GM18511 (cell line): ENCODE measurements at regions not wholly inside any gene's neighbourhood (a gene's known extent, or its start where the extent isn't known, plus 50 kb on each side); places are given as distances from the start of the nearest gene placed in this dataset.
A peak's percentile ranks its signal among the peaks of the same experiment; 100 is the strongest.

ENCODE experiments used
- ATAC-seq: cut with Tn5 transposase; IDR thresholded peaks from one replicate; pipeline ENCODE4 v1.9.1; 2021; ENCODE audit warnings: mild to moderate bottlenecking, moderate library complexity; ENCODE audit not compliant: unreplicated experiment

DNA sequence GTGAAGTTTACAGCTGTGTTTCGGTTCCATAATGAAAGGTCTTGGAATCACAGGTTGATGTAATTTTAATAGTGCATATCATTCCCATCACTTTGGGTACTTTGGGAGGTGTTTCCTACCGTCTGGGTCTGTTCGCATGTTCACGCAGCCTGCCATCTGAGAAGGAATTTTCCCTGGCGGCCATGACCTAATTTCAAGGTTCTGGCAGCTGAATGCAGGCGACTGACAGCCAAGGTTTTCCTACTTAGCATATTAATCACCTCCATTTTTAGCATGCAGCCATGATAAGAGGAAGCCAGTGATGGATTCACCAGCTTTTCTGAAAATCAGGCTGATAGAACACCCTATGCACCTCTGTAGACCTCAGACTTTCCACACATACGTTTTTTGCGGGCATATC is 319.1 kb upstream of the TMEM229A start:
- no peak for ATAC-seq

DNA sequence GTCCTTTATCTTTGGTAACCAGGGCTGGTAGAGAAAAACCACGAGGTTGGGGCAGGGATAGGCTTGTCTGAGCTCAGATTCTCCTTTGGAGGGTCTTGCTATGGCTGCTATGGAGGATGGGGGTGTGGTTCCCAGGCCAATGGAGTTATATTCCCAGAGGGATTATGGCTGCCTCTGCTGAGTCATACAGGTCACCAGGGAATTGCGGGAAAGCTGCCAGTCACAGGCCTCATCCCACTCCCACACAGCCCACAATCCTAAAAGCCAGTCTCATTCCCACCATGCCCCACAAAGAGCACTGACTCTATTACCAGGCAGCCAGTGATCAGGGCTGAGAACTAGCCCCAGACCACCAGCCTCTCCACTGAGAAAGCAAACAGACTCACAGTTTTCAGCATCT is 316.6 kb upstream of the TMEM229A start:
- no peak for ATAC-seq

DNA sequence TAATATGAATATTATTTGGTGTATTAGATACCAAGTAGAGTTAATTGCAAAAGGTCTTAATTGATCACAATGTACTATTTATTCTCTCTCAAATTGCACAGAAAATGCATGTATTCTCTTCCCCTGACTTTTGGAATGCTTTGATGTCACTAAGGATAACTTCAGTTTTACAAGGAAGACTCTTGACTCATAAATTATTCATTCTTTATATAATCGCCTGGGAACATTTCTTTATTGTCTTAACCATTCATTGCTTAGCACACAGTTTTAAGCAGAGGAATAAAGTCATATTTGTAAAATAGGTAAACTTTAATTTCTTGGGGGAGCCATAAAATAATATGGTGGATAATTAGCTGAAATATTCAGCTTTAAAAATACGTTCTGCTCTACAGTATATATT is 306.0 kb upstream of the TMEM229A start:
- no peak for ATAC-seq

DNA sequence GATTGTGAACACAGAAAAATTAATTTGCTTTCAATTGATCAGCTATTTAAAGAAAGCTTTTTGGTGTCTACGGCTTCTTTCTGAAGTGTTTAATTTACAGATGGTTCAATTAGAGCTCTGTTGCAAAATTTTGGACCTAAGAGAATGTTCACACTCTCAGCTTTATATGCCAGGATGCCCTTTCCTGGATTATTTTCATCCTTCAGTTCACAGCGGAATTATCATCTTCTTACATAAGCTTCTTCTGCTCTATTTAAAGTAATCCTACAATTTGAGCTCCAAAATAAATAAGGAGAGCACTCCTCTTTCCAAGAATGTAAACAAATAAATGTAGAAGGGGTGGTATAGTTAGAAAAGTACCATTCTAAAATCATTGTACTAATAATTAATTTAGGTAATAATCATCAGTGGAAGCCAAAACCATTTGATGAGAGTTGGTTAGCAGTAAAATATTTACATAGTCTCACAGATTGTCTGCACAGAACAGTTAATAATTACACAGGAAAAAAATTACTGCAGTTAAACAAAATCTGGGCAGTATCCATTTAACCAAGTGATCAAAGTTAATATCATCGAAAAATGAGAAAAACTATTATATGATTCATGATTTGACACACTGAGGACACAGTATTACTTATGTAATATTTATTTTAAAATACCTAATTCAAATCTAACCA is 298.0 kb upstream of the TMEM229A start:
- ATAC-seq: no peak

DNA sequence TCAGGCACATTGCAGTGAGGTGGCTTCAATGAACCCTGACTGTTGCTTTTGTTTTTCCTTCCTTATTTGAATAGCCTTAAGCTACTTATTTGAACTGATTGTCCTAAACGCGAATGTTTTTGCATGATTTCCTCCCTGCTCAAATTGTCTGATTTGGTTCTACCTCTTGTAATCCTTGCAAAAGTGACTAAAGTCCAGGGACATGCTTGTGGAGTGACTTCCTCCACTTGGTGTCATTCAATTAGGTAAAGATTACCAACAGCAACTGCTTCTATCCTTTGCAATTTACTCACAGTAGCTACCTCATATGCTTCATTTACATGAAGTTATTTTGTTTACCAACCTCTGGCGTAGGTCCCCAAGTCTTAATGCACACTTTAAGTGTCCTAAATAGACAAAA is 295.9 kb upstream of the TMEM229A start:
- ATAC-seq: no peak

DNA sequence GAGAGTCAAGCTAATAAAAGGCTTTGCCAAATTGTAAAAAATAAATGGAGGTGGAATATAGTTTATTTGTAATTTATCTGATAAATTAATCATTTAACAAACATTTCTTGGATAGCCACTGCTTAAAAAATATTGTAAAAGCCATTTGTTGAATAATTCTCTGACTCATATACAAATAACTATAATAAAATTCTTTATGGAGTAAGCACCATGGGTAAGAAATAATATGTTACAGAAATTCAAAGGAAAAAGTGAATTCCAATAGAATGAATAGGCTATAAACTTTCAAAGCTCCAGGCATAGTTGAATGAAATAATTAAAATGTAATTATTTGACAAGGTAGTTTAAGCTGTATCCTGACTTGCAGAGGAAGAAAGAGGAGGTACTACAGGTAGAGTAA is 291.4 kb upstream of the TMEM229A start:
- ATAC-seq: no peak

DNA sequence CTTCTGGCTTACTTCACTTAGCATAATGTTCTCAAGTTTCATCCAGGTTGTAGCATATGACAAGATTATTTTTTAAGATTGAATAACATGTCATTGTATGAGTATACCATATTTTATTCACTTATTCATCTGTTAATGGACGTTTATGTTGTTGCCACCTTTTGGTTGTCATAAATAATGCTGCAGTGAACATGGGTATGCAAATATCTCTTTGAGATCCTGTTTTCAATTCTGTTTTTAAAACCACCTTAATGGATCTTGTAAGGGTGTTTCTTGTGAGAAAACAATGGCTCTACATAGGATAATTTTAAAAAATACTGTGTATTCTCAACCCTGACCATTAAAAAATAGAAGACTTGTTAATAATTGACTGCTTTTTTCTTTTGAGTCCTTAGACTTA is 290.7 kb upstream of the TMEM229A start:
- ATAC-seq: no peak

DNA sequence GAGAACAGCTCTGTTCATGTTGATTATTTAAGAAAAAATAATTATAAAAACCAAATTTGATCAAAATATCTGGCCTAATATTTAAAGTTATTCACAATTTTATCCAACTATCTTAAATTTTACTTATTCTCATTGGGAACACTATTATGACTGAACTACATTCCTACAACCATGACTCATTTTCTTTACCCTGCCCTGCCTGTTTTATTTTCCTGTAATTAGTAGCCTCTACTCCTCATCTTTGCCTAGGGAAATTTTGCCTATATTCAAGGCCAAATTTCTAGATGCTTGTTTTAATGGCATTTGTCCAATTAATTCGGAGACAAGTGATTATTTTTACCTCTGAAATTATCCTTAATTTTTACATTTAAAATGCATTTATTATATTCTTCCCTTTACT is 289.7 kb upstream of the TMEM229A start:
- no peak for ATAC-seq

DNA sequence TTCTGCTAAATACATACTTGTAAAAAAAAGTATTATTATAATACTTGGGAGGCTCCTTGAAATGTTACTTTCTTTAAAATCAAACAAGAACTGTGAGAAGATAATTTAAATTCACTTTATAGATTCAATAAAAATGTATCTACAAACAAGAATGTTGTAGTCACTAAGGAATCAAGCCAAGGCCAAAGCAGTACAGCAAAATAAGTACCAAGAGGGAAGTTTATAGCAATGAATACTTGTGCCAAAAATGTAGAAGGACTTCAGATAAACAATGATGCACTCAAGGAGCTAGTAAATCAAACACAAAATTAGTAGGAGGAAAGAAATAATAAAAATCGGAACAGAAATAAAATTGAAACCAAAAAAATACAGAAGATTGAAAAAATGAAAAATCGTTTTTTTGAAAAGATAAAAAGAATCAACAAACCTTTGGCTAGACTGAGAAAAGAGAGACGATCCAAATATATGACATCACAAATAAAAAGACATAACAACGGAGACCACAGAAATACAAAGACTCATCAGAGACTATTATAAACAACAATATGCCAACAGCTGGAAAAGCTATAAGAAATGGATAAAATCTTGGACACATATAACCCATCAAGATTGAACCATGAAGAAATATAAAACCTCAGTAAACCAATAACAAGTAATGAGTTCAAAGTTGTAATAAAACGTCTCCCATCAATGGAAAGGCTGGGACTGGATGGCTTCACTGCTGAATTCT is 286.0 kb upstream of the TMEM229A start:
- ATAC-seq: no peak

DNA sequence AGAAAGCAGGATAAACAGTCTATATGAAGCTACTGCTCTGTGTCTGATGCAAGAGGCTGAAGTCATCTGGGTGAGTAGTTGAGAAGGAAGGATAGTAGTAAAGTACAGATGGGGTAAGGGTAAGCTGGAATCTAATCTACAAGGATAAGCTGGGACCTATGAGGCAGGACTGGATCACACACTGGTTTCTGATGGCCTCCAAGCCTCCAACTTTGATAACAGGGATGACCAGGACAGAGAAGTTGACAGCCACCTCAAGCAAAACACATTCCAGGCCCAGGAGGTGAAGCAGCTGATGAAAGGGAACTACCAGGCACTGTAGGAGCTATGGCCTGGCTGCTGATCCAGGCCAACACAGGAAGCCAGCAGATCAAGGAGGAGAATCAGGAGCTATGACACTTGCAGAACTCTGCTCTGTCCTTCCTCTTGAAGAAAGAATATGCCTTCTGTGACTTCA is 278.1 kb upstream of the TMEM229A start:
- ATAC-seq: no peak

DNA sequence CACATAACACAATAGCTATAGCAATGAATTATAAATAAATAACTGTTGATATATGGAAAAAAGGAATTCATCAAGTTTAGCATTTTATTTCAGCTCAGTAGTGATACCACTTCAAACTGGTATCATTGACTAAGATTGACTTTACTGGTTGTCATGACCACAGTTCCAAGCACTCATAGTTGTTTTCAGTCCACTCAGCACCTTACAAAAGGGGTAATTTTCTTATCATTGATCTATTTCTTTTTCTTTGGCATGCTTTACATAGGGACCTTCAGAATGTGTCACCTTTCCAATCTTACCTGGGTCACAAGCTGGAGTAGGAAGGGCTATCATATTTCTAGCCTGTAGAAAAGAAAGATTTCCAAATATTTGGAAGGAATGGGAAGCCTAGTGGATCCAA is 275.5 kb upstream of the TMEM229A start:
- no peak for ATAC-seq

DNA sequence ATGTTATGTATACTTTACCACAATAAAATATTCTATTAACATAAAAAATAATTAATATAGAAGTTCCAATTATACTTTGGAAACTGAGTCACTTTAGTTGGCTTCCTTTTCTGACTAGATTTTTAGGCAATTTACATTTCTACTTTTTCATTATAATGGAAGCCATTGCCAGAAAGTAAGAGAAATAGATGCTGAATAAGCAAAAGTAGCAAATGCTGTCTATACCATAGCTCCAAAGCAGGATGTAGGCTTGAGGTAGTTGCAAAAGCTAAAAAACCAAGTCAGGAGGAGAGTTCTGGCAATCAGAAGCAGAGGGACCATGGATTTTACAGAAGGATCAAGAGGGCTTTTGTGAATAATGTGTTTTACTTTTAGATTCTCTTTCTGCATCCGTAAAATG is 262.4 kb upstream of the TMEM229A start:
- ATAC-seq: no peak

DNA sequence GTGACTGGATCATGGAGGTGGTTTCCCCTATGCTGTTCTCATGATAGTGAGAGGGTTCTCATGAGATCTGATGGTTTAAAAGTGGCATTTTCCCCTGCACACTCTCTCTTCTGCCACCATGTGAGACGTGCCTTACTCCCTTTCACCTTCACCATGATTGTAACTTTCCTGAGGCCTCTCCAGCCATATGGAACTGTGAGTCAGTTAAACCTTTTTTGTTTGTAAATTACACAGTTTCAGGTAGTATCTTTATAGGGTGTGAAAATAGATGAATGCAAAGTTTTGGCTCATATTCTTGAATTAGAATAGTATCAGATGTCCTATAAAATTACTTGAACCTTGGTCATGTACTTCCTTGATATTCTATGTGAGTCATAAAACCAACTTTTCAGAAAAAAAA is 252.1 kb upstream of the TMEM229A start:
- no peak for ATAC-seq

DNA sequence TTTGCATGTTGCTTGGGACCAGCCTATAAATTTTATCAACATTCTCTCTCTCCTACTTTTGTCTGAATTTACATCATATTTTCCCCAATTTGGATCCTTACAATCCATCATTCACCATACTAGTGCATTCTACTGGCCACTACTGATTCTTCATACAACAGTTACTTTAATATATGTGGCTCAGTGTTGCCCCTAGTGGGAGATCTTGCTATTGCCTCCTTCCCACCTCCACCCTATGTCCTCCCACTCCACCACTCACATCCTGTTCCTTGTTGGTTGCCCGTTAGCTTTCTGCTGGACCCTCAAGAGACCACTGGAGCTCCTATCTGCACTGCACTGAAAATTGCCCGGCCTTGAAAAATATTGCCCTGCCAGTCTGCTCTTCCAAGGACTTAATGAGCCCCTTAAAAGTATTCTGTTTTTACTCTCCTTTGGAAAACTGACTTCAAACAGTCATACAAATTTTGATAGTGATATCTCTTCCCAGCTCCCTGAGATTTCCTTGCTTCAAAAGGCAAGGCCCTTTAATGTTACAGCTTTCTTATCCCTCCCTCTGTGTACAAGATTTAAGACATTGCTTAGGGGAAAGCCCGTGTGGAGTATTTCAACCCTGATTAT is 243.2 kb upstream of the TMEM229A start:
- ATAC-seq: peak; percentile 98

DNA sequence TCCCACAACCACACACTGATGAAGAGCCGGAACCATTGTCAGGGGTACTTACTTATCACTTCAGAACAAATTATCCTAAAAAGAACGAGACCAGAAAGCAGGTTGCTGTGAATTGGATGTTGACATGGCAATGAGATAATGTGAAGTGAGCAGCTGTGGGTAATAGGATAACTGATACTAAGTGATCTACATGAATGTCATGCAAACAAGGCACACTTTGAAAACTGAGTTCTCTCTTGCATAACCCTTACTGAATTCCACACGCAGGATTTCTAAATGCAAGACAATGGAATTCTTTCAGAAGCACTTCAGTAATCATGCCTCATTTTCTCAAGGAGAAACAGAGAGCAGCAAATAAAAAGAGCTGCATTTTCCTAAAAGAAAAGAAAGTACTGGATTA is 242.5 kb upstream of the TMEM229A start:
- ATAC-seq: no peak

DNA sequence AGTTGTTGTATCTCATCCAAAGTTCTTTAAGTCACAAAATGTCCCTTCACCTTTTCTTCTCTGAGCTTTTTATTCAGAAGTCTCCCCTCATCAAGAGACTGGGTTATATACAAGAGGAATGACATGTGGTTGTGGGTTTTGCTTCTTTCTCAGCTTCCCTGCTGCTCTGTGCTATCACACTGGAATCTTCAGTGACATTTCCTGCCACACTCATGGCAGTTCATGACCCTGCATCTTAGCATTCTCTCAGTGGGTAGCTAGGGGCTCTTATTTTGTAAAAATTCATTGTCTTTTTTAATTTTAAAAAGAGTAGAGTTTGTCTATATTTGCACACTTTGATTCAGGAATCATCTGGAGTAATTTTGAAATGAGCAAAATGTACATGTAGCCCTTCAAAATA is 236.9 kb upstream of the TMEM229A start:
- no peak for ATAC-seq

DNA sequence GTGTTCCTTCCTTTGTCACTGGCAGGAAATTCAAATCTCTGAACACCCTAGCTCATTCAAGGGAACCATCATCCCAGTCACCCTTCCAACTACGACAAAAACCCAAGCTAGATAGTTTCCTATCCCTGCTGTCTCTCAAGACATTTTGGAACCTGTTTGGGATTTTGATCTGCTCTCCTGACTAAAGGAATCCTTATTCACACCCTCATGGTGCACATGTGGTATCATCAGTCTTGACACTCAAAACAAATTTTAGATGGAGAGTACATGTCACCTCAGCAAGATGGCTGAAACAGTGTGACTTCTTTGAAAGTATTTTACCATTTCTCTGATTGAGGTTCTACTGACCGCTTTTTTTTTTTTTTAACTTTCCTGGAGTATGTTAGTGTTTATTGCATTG is 234.3 kb upstream of the TMEM229A start:
- no peak for ATAC-seq

DNA sequence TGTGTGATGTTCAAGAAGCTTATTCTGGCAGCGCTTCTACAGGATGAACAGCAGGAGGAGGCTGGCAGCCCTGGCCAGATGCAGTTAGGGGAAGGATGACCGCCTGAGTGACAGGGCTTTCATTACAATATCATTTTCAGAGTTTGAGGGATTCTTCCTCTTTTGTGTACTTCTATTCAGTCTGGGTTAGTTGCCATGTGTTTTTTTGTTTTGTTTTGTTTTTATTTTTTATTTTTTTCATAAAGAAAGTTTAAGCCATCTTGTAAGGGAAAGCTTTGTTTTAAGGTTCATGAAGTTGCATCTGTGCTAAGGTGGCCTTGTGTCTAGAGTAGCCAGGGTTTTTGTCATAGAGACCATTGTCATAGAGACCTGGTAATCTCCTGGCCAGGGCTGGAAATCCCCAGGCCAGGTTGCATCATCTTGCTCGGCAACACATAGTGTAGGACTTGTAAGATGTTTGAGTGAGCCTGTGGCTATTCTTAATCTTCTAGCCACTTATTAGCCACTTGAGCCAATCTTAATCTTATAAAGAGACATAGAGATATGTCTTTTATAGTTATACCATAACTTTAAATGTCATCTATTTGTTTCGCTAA is 230.5 kb upstream of the TMEM229A start:
- ATAC-seq: peak; percentile 94

DNA sequence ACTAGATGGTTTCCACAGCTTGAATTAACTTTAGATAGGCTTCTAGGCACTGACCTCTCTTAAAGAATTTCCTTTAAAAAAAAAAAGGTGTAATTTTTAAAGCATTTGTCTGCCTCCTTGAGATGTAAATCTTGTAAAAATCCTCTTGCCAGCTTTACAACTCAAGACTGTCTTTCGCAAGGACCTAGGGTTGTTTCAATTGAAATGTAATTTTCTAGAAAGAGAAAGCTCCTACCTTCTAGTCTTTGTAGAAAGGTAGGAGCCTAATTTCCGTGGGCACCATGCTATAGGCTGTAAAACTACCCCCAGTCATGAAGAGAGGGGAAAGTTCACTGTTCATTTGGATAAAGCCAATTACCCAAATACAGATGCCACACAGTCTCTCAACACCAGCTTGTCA is 228.8 kb upstream of the TMEM229A start:
- ATAC-seq: no peak

DNA sequence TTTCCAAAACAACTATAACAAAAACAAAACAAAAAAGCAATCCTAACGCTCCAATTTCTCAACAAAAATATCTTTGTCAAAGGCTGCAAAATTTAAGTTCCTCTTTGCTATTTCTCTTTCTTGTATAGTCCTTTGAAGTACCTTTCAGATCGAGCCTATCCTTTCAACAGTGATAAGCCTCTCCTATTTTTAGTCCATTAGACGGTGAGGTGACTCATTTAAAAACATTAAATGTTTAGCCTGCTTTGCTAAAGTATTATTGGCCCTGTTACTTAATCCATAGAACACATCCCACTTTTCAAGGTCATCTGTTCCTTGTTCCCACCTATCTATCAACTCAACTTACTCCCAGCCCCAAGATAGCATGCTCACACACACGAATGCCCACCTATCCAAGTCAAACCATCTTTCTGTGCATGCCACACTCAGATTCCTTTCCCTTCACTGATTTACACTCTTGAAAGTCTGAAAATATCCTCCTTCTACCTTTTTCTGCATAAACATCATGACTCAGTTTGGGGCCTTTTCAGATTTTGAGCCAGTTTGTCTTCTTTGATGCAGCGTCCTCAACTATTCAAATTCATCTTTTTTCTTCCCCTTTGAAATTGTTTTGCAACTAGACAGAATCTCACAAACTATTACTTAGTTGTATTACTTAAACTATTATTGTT is 224.9 kb upstream of the TMEM229A start:
- no peak for ATAC-seq

DNA sequence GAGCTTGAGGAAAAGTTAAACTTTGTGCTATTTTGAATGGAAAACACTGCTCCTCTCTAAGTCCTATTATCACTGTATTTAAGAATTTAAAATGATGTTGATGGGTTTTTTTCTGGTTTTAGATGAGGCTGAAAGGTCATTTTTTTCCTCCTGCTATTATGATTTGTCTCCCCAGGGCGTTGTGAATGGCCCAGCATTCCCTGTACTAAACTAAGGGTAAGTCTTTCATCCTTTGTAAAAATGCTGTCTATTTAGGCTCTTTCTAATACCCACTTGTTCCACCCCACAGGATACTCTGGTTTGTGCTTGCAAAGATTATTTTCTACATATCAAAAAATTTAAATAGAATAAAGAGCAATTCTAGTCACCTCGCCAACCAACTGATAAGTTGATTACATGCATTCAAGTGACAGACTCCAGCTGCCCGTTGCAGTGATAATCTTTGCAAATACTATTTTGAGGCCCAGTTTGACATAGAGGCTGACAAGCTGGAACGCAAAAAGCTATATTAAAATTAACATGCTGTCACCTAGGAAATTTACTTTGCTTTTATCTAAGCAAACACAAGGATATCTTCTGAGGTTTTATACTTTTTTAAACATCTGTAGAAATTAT is 222.3 kb upstream of the TMEM229A start:
- ATAC-seq: no peak
